Stomach (tissue), 4 donors: ENCODE measurements at regions not wholly inside any gene's neighbourhood (a gene's known extent, or its start where the extent isn't known, plus 50 kb on each side); places are given as distances from the start of the nearest gene placed in this dataset.

Experiments
- CTCF ChIP-seq, 7 experiments: fragments of 450-650 bp in 4 of 7; fragments of 200-600 bp in 3 of 7; sonication (generic) in 3 of 7; IDR thresholded peaks; one replicate each; pipeline ENCODE4 v1.5.1; 2016 to 2019; ENCODE audit warnings: antibody characterized with exemption in 7 of 7, control low read depth in 2 of 7, mild to moderate bottlenecking in 1 of 7
- EP300 ChIP-seq: sonication (generic); formaldehyde crosslinking; IDR thresholded peaks from one replicate; pipeline ENCODE4 v1.6.1; 2017; ENCODE audit warnings: antibody characterized with exemption
- POLR2A ChIP-seq, 4 donors: fragments of 450-650 bp; IDR thresholded peaks; one replicate each; pipeline ENCODE4 v1.6.1; 2016; ENCODE audit warnings: antibody characterized with exemption in 4 of 4, control low read depth in 2 of 4, mild to moderate bottlenecking in 1 of 4, moderate library complexity in 1 of 4
- POLR2AphosphoS5 ChIP-seq, 3 donors: sonication (generic); formaldehyde crosslinking; IDR thresholded peaks; one replicate each; pipeline ENCODE4 v1.6.1; 2016; ENCODE audit warnings: antibody characterized with exemption in 3 of 3

GRCh38 chr7:45451342-45452035 is 122.7 kb upstream of the ADCY1 start:
- no peak for TF ChIP-seq CTCF (IDR thresholded peaks at IDR 0.05)
- TF ChIP-seq POLR2A (IDR thresholded peaks at IDR 0.05) = no peak
- no peak for TF ChIP-seq POLR2AphosphoS5 (IDR thresholded peaks at IDR 0.05)
- TF ChIP-seq EP300 = no peak
